NOMO-1 treated with dmso at 0.1 percent for 144 hours (cell line): ENCODE measurements at regions not wholly inside any gene's neighbourhood (a gene's known extent, or its start where the extent isn't known, plus 50 kb on each side); places are given as distances from the start of the nearest gene placed in this dataset.

Experiments
- DNase-seq: peaks from one replicate; lab custom pipeline; 2025; ENCODE audit not compliant: unreplicated experiment; lab: John Stamatoyannopoulos, UW

GRCh38 chr16:51407199-51407598, 256.1 kb upstream of the SALL1 start:
- no peak for DNase-seq

- no peak for DNase-seq
These were observed 254.3 kb upstream of the SALL1 start for GRCh38 chr16:51405361-51405760.

- DNase-seq: no peak
These were observed 253.3 kb upstream of the SALL1 start for GRCh38 chr16:51404386-51404785.

GRCh38 chr16:51402785-51403184, 251.7 kb upstream of the SALL1 start:
- DNase-seq: no peak

GRCh38 chr16:51402298-51402697, 251.2 kb upstream of the SALL1 start:
- no peak for DNase-seq

GRCh38 chr16:51401673-51402072, 250.6 kb upstream of the SALL1 start:
- DNase-seq: no peak

GRCh38 chr16:51399908-51400670, 249.0 kb upstream of the SALL1 start:
- DNase-seq: no peak

GRCh38 chr16:51394421-51394820, 243.4 kb upstream of the SALL1 start:
- no peak for DNase-seq

- DNase-seq: no peak
These were observed 242.4 kb upstream of the SALL1 start for GRCh38 chr16:51393381-51394005.

- DNase-seq: no peak
These were observed 241.6 kb upstream of the SALL1 start for GRCh38 chr16:51392521-51393187.

GRCh38 chr16:51391798-51392511, 240.9 kb upstream of the SALL1 start:
- no peak for DNase-seq

GRCh38 chr16:51390877-51391276, 239.8 kb upstream of the SALL1 start:
- DNase-seq: no peak

- no peak for DNase-seq
These were observed 238.8 kb upstream of the SALL1 start for GRCh38 chr16:51389881-51390280.

GRCh38 chr16:51388516-51388951, 237.5 kb upstream of the SALL1 start:
- DNase-seq: no peak

GRCh38 chr16:51383909-51384308, 232.8 kb upstream of the SALL1 start:
- no peak for DNase-seq

- no peak for DNase-seq
These were observed 231.9 kb upstream of the SALL1 start for GRCh38 chr16:51382940-51383339.

- DNase-seq: no peak
These were observed 231.1 kb upstream of the SALL1 start for GRCh38 chr16:51382211-51382610.

GRCh38 chr16:51376080-51376479, 225.0 kb upstream of the SALL1 start:
- DNase-seq: no peak

- DNase-seq: no peak
These were observed 223.7 kb upstream of the SALL1 start for GRCh38 chr16:51374790-51375189.

- DNase-seq: no peak
These were observed 223.3 kb upstream of the SALL1 start for GRCh38 chr16:51374346-51374745.

GRCh38 chr16:51365715-51366114, 214.6 kb upstream of the SALL1 start:
- DNase-seq: no peak
